GM12878 (cell line): ENCODE measurements at regions not wholly inside any gene's neighbourhood (a gene's known extent, or its start where the extent isn't known, plus 50 kb on each side); places are given as distances from the start of the nearest gene placed in this dataset.

Source experiments
- ATAC-seq: fragments of 200-7000 bp; cut with Tn5 transposase; 3 replicates; pipeline ENCODE4 v1.9.1; 2020; ENCODE audit warnings: mild to moderate bottlenecking, moderate library complexity
- BruUV-seq: library from RNA; stranded (reverse); fragments of 400-500 nt; replicated peaks from 2 replicates; lab custom pipeline; 2021; lab: Mats Ljungman, UMichigan
- CTCF ChIA-PET: fragments of 300-600 bp; sonication (Branson Sonifier 250); formaldehyde crosslinking; extraction: SDS; loops from one replicate; lab custom pipeline; 2021; ENCODE audit warnings: inconsistent platforms; lab: Yijun Ruan, JAX
- POLR2A ChIA-PET: fragments of 350-600 bp; formaldehyde crosslinking; extraction: SDS; loops from one replicate; lab custom pipeline; 2021; ENCODE audit warnings: inconsistent platforms; lab: Charles Lee
- RAD21 ChIA-PET: fragments of 300-600 bp; sonication (Branson Sonifier 250); formaldehyde crosslinking; loops from one replicate; lab custom pipeline; 2023; ENCODE audit warnings: antibody characterized with exemption; ENCODE audit not compliant: unreplicated experiment; lab: Charles Lee
- SMC1A ChIA-PET: fragments of 300-600 bp; sonication (Branson Sonifier 250); formaldehyde crosslinking; loops from one replicate; lab custom pipeline; 2023; ENCODE audit not compliant: unreplicated experiment, uncharacterized antibody; lab: Charles Lee
- DNase-seq: peaks from one replicate; pipeline ENCODE4 v3.0.0-alpha.2; 2011; ENCODE audit warnings: low read depth, low spot score
- FAIRE-seq: peaks from 3 replicates; lab custom pipeline; 2011; peaks lifted over from hg19 to GRCh38; lab: Jason Lieb, UNC
- H2AFZ ChIP-seq: 2 replicates; pipeline ENCODE4 v1.6.0; 2011; ENCODE audit warnings: low read depth, low read length, control low read depth; ENCODE audit not compliant: control insufficient read depth
- H3K27ac ChIP-seq: 2 replicates; pipeline ENCODE4 v1.5.1; 2011; ENCODE audit warnings: control low read depth; ENCODE audit not compliant: control insufficient read depth, insufficient read depth
- H3K27me3 ChIP-seq, 2 experiments: replicated peaks in 1 of 2; 2 replicates each; pipeline versions ENCODE4 v1.6.0 to v1.6.1; 2011; ENCODE audit warnings: low read length in 1 of 2; ENCODE audit not compliant: control insufficient read depth in 2 of 2, insufficient read depth in 2 of 2
- H3K36me3 ChIP-seq, 2 experiments: 2 replicates each; pipeline ENCODE4 v1.5.1; 2011; ENCODE audit warnings: low read length in 1 of 2; ENCODE audit not compliant: control insufficient read depth in 2 of 2, insufficient read depth in 2 of 2
- H3K4me1 ChIP-seq: 2 replicates; pipeline ENCODE4 v1.6.1; 2011; ENCODE audit warnings: mild to moderate bottlenecking, low read length, moderate library complexity, mixed read lengths; ENCODE audit not compliant: control insufficient read depth, insufficient read depth
- H3K4me2 ChIP-seq: 2 replicates; pipeline ENCODE4 v1.6.0; 2011; ENCODE audit warnings: control low read depth; ENCODE audit not compliant: control insufficient read depth, insufficient read depth
- H3K4me3 ChIP-seq: fragments of 200-600 bp; sonication (generic); 2 replicates; pipeline ENCODE4 v1.5.1; 2016
- H3K79me2 ChIP-seq: 2 replicates; pipeline ENCODE4 v1.6.0; 2011; ENCODE audit warnings: low read length; ENCODE audit not compliant: control insufficient read depth, insufficient read depth
- H3K9ac ChIP-seq: 2 replicates; pipeline ENCODE4 v1.8.0; 2011; ENCODE audit warnings: low read length, control low read depth, mixed read lengths; ENCODE audit not compliant: control insufficient read depth, insufficient read depth
- H3K9me3 ChIP-seq: replicated peaks from 3 replicates; pipeline ENCODE4 v1.5.1; 2011; ENCODE audit warnings: mild to moderate bottlenecking, low read length; ENCODE audit not compliant: control insufficient read depth, insufficient read depth
- H4K20me1 ChIP-seq: 2 replicates; pipeline ENCODE4 v1.6.0; 2011; ENCODE audit not compliant: control insufficient read depth, insufficient read depth
- BHLHE40 ChIP-seq, 2 experiments: fragments of 450-650 bp in 1 of 2; IDR thresholded peaks; 2 replicates each; pipeline ENCODE4 v1.6.1; 2011 to 2017; ENCODE audit warnings: low read depth in 2 of 2, borderline replicate concordance in 1 of 2, improper control_type of control experiment in 1 of 2, low read length in 1 of 2, mild to moderate bottlenecking in 1 of 2
- CBFB ChIP-seq: IDR thresholded peaks from 2 replicates; pipeline ENCODE4 v1.6.1; 2016; ENCODE audit warnings: antibody characterized with exemption, low read depth
- CEBPB ChIP-seq, 2 experiments: fragments of 150-350 bp in 1 of 2; IDR thresholded peaks; 2 replicates each; pipeline ENCODE4 v1.6.1; 2012 to 2014; ENCODE audit warnings: low read depth in 2 of 2, low read length in 2 of 2, borderline replicate concordance in 1 of 2, inconsistent platforms in 1 of 2
- CHD4 ChIP-seq: fragments of 200-600 bp; sonication (generic); IDR thresholded peaks from 2 replicates; pipeline ENCODE4 v1.6.1; 2016; ENCODE audit warnings: mild to moderate bottlenecking
- ESRRA ChIP-seq: IDR thresholded peaks from 2 replicates; pipeline ENCODE4 v1.6.1; 2012; ENCODE audit warnings: mild to moderate bottlenecking, low read length, improper control_type of control experiment
- PML ChIP-seq: IDR thresholded peaks from 2 replicates; pipeline ENCODE4 v1.6.1; 2012; ENCODE audit warnings: low read length, inconsistent platforms
- POLR2AphosphoS5 ChIP-seq: IDR thresholded peaks from 2 replicates; pipeline ENCODE4 v1.6.1; 2011; ENCODE audit warnings: mild to moderate bottlenecking, low read length, inconsistent platforms
- RCOR1 ChIP-seq: conservative IDR thresholded peaks from 2 replicates; pipeline ENCODE4 v1.6.1; 2012; ENCODE audit warnings: low read depth, low read length, improper control_type of control experiment
- RUNX3 ChIP-seq: IDR thresholded peaks from 2 replicates; pipeline ENCODE4 v1.6.1; 2012; ENCODE audit warnings: low read length, inconsistent platforms
- SMAD1 ChIP-seq: fragments of 450-650 bp; IDR thresholded peaks from 2 replicates; pipeline ENCODE4 v1.6.1; 2018; ENCODE audit warnings: mild to moderate bottlenecking, low read depth; ENCODE audit not compliant: partially characterized antibody
- STAT1 ChIP-seq: fragments of 450-650 bp; conservative IDR thresholded peaks from 2 replicates; pipeline ENCODE4 v1.6.1; 2014; ENCODE audit warnings: antibody characterized with exemption, mild to moderate bottlenecking
- ZNF217 ChIP-seq: fragments of 450-650 bp; IDR thresholded peaks from 2 replicates; pipeline ENCODE4 v1.6.1; 2017; ENCODE audit warnings: antibody characterized with exemption, mild to moderate bottlenecking
- WGBS: methylation state at CpG from one replicate; pipeline ENCODE4 v1.1.6; 2016; ENCODE audit warnings: low lambda C conversion rate; ENCODE audit not compliant: insufficient replicate concordance, insufficient coverage; ENCODE audit errors: missing lambda C conversion rate; 5-methylcytosine and 5-hydroxymethylcytosine counted together
- in situ Hi-C: fragments of 300-500 bp; cut with MboI; formaldehyde crosslinking; loops from 9 replicates; pipeline ENCODE4 v1.14.3; 2018; ENCODE audit warnings: mixed read lengths
- intact Hi-C: fragments of 100-400 bp; cut with micrococcal nuclease; formaldehyde crosslinking; loops from one replicate; pipeline ENCODE4 v1.14.2; 2022; ENCODE audit not compliant: unreplicated experiment
- TF ChIP-seq, protein P1 (sequence below): IDR thresholded peaks from 2 replicates; pipeline ENCODE4 v1.6.1; 2011; ENCODE audit warnings: low read depth, mild to moderate bottlenecking, low read length, moderate library complexity, borderline replicate concordance; ENCODE audit errors: extremely low read depth
- TF ChIP-seq, protein P2 (sequence below): fragments of 450-650 bp; IDR thresholded peaks from 2 replicates; pipeline ENCODE4 v1.6.1; 2017; ENCODE audit warnings: mild to moderate bottlenecking, moderate library complexity
- TF ChIP-seq, protein P3 (sequence below): fragments of 450-650 bp; IDR thresholded peaks from 2 replicates; pipeline ENCODE4 v1.6.1; 2016; ENCODE audit warnings: mild to moderate bottlenecking

DNA sequence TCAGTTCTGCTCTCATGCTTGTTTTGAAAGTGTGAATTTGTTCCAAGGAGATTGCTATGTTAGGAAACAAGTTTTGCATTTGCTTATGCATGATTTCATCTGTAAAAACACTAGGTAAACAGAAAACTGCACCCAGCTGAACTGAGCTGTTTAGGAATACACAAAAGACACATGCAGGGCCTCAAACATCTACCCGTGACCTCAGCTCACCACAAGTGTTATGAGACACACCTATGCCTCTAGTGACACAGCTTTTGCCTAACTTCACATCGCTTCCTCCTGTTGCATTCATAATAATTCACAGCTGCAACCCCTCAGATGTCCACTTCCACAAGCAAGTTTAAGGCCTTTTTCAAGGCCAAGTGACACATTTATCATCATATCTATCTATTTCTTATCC is 98.0 kb upstream of the SLC24A3 start:
- CTCF ChIA-PET = interaction anchor here (0.5 to 1.0 kb wide), 3 partner anchors 9 to 550 kb away, joined by 3 read pairs; no protein-coding TSS in a partner anchor
- 0% methylated on average over 2 of the region's 2 CpGs for WGBS
- no peaks in the 10 kb centered on the region for H3K27me3 ChIP-seq

More for the DNA sequence above, 98.0 kb upstream of the SLC24A3 start:
- Histone ChIP-seq H3K4me2 (no peak overlapping the region), H3K36me3 (no peaks in the 10 kb centered on the region), H3K4me3 (no peak overlapping the region), H3K27ac (no peak overlapping the region), H3K4me1 (no peaks in the 10 kb centered on the region), H2AFZ (no peak overlapping the region), H3K9ac (no peak overlapping the region), H3K79me2 (no peaks in the 10 kb centered on the region), H3K9me3 (no peaks in the 10 kb centered on the region; the same call in 2 of the 3 replicates), H4K20me1 (no peaks in the 10 kb centered on the region)
- RAD21 ChIA-PET = interaction anchor here (1.5 kb wide), 1 partner anchor 43 kb away, joined by 3 read pairs; no protein-coding TSS in a partner anchor
- in situ Hi-C loops = no loop called here
- FAIRE-seq (no peak), DNase-seq (peak; percentile 34), ATAC-seq (peak; percentile 69)
- TF ChIP-seq RCOR1 = no peak
- TF ChIP-seq, protein P1, sequence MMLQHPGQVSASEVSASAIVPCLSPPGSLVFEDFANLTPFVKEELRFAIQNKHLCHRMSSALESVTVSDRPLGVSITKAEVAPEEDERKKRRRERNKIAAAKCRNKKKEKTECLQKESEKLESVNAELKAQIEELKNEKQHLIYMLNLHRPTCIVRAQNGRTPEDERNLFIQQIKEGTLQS = no peak
- no peak for TF ChIP-seq CHD4
- TF ChIP-seq BHLHE40 (IDR thresholded peaks at IDR 0.05; ENCODE audit: borderline replicate concordance in 1 of 2, low read depth in 2 of 2, low read length in 1 of 2) = peak in 1 of 2 experiments; percentile 36; a peak in 1 of 4 replicates
- no peak for TF ChIP-seq ZNF217
- TF ChIP-seq, protein P2, sequence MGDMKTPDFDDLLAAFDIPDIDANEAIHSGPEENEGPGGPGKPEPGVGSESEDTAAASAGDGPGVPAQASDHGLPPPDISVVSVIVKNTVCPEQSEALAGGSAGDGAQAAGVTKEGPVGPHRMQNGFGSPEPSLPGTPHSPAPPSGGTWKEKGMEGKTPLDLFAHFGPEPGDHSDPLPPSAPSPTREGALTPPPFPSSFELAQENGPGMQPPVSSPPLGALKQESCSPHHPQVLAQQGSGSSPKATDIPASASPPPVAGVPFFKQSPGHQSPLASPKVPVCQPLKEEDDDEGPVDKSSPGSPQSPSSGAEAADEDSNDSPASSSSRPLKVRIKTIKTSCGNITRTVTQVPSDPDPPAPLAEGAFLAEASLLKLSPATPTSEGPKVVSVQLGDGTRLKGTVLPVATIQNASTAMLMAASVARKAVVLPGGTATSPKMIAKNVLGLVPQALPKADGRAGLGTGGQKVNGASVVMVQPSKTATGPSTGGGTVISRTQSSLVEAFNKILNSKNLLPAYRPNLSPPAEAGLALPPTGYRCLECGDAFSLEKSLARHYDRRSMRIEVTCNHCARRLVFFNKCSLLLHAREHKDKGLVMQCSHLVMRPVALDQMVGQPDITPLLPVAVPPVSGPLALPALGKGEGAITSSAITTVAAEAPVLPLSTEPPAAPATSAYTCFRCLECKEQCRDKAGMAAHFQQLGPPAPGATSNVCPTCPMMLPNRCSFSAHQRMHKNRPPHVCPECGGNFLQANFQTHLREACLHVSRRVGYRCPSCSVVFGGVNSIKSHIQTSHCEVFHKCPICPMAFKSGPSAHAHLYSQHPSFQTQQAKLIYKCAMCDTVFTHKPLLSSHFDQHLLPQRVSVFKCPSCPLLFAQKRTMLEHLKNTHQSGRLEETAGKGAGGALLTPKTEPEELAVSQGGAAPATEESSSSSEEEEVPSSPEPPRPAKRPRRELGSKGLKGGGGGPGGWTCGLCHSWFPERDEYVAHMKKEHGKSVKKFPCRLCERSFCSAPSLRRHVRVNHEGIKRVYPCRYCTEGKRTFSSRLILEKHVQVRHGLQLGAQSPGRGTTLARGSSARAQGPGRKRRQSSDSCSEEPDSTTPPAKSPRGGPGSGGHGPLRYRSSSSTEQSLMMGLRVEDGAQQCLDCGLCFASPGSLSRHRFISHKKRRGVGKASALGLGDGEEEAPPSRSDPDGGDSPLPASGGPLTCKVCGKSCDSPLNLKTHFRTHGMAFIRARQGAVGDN = no peak
- no peak for TF ChIP-seq SMAD1
- no peak for TF ChIP-seq CBFB
- TF ChIP-seq ESRRA = no peak
- no peak for TF ChIP-seq STAT1
- TF ChIP-seq, protein P3, sequence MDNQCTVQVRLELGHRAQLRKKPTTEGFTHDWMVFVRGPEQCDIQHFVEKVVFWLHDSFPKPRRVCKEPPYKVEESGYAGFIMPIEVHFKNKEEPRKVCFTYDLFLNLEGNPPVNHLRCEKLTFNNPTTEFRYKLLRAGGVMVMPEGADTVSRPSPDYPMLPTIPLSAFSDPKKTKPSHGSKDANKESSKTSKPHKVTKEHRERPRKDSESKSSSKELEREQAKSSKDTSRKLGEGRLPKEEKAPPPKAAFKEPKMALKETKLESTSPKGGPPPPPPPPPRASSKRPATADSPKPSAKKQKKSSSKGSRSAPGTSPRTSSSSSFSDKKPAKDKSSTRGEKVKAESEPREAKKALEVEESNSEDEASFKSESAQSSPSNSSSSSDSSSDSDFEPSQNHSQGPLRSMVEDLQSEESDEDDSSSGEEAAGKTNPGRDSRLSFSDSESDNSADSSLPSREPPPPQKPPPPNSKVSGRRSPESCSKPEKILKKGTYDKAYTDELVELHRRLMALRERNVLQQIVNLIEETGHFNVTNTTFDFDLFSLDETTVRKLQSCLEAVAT = no peak
- no peak for TF ChIP-seq PML
- TF ChIP-seq CEBPB (IDR thresholded peaks at IDR 0.05; ENCODE audit: borderline replicate concordance in 1 of 2, low read depth in 2 of 2, low read length in 2 of 2) = no peak
- no peak for TF ChIP-seq POLR2AphosphoS5
- TF ChIP-seq RUNX3 = 0 out of 2 replicates have a peak, but pooled peaks have one; percentile 17
- SMC1A ChIA-PET = interaction anchor here (0.8 to 1.9 kb wide), 8 partner anchors 10 to 60 kb away, joined by 3 to 10 read pairs (median 3); no protein-coding TSS in a partner anchor
- no TSS peak for BruUV-seq
- intact Hi-C loops = no loop called here
- POLR2A ChIA-PET = interaction anchor here (1.0 kb wide), 1 partner anchor 11 kb away, joined by 3 read pairs; no protein-coding TSS in a partner anchor
